GM18907 (cell line): ENCODE measurements at regions not wholly inside any gene's neighbourhood (a gene's known extent, or its start where the extent isn't known, plus 50 kb on each side); places are given as distances from the start of the nearest gene placed in this dataset.
A peak's percentile ranks its signal among the peaks of the same experiment; 100 is the strongest.
"Not testable (repeated sequence)": the region's sequence is repeated elsewhere in the genome, so short reads cannot be mapped to it uniquely, and the experiment has no call there.

Source experiments
- ATAC-seq: cut with Tn5 transposase; IDR thresholded peaks from one replicate; pipeline ENCODE4 v1.9.1; 2021; ENCODE audit warnings: mild to moderate bottlenecking, moderate library complexity; ENCODE audit not compliant: unreplicated experiment

- not testable (repeated sequence) for ATAC-seq
Measured at GRCh38 chr2:166744117-166744516, 144.2 kb upstream of the XIRP2 start.

- not testable (repeated sequence) for ATAC-seq
Measured at GRCh38 chr2:166743482-166743881, 144.8 kb upstream of the XIRP2 start.

- peak; percentile 100 for ATAC-seq
Measured at GRCh38 chr2:166727095-166727494, 161.2 kb upstream of the XIRP2 start.

GRCh38 chr2:166725927-166726924, 162.1 kb upstream of the XIRP2 start:
- peak; percentile 27 for ATAC-seq

GRCh38 chr2:166716968-166717367, 171.3 kb upstream of the XIRP2 start:
- no peak for ATAC-seq

- no peak for ATAC-seq
Measured at GRCh38 chr2:166700079-166700478, 188.2 kb upstream of the XIRP2 start.

GRCh38 chr2:166695154-166695553, 193.1 kb upstream of the XIRP2 start:
- ATAC-seq: no peak

GRCh38 chr2:166686057-166686456, 192.0 kb upstream of the SCN7A start:
- ATAC-seq: not testable (repeated sequence)

- no peak for ATAC-seq
Measured at GRCh38 chr2:166677996-166678395, 183.9 kb upstream of the SCN7A start.

- ATAC-seq: no peak
Measured at GRCh38 chr2:166676716-166677115, 182.7 kb upstream of the SCN7A start.

- no peak for ATAC-seq
Measured at GRCh38 chr2:166675553-166675952, 181.5 kb upstream of the SCN7A start.

- no peak for ATAC-seq
Measured at GRCh38 chr2:166673986-166674385, 179.9 kb upstream of the SCN7A start.

- no peak for ATAC-seq
Measured at GRCh38 chr2:166671801-166672200, 177.8 kb upstream of the SCN7A start.

GRCh38 chr2:166671235-166671634, 177.2 kb upstream of the SCN7A start:
- ATAC-seq: no peak

GRCh38 chr2:166665991-166666940, 172.2 kb upstream of the SCN7A start:
- ATAC-seq: no peak

- ATAC-seq: no peak
Measured at GRCh38 chr2:166661824-166662223, 167.8 kb upstream of the SCN7A start.

- no peak for ATAC-seq
Measured at GRCh38 chr2:166661391-166661790, 167.3 kb upstream of the SCN7A start.

- ATAC-seq: no peak
Measured at GRCh38 chr2:166658901-166659300, 164.9 kb upstream of the SCN7A start.

GRCh38 chr2:166653185-166653813, 159.2 kb upstream of the SCN7A start:
- no peak for ATAC-seq

- ATAC-seq: no peak
Measured at GRCh38 chr2:166651991-166652390, 157.9 kb upstream of the SCN7A start.
